ENCODE measurements at regions not wholly inside any gene's neighbourhood (a gene's known extent, or its start where the extent isn't known, plus 50 kb on each side); places are given as distances from the start of the nearest gene placed in this dataset.

- TF ChIP-seq CTCF (IDR thresholded peaks at IDR 0.05; ENCODE audit: poor library complexity, severe bottlenecking) (no peak), POLR2AphosphoS5 (IDR thresholded peaks at IDR 0.05) (no peak), REST (IDR thresholded peaks at IDR 0.05; ENCODE audit: borderline replicate concordance) (no peak), EZH2 (IDR thresholded peaks at IDR 0.05; ENCODE audit: borderline replicate concordance, insufficient read depth, low read length, poor library complexity, severe bottlenecking) (no peak)
Observed at GRCh38 chr12:88630561-88630960, 50.3 kb upstream of the KITLG start.
